ENCODE measurements at regions not wholly inside any gene's neighbourhood (a gene's known extent, or its start where the extent isn't known, plus 50 kb on each side); places are given as distances from the start of the nearest gene placed in this dataset.
"Not testable (repeated sequence)": the region's sequence is repeated elsewhere in the genome, so short reads cannot be mapped to it uniquely, and the experiment has no call there.

- DNase-seq: no peak
Observed at GRCh38 chr11:37843603-37844002, 1245.6 kb upstream of the RAG2 start.

DNA sequence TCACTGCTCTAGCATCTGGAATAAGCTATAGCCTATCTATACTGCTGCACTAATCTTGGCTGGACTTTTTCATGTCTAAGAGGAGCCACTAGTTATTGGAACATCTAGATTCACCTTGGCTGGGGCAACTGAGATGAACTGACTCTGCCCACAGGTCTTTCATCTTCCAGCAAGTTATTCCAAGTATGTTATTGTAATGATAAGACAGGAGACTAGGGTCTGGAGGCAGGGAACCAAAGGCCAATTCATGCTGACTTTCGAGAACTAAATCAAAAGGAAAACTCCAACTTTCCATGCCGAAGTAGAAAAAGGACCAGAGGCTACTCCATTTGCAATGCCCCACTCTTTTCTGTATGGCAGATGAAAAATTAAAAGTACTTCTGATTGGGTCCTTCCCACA lies 1243.0 kb upstream of the RAG2 start:
- DNase-seq: no peak

DNA sequence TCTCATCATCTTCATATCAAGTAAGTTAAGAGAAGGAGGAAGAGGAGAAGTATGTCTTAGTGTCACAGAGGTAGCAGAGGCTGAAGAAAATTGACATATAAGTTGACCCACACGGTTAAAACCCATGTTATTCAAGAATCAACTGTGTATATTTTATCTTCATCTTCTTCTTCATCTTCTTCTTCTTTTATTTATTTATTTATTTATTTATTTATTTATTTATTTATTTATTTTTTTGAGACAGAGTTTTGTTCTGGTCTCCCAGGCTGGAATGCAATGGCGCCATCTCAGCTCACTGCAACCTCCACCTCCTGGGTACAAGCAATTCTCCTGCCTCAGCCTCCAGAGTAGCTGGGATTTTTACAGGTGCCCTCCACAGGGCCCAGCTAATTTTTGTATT lies 1242.3 kb upstream of the RAG2 start:
- DNase-seq: not testable (repeated sequence)

- DNase-seq: no peak
Observed at GRCh38 chr11:37830529-37830928, 1232.5 kb upstream of the RAG2 start.

DNA sequence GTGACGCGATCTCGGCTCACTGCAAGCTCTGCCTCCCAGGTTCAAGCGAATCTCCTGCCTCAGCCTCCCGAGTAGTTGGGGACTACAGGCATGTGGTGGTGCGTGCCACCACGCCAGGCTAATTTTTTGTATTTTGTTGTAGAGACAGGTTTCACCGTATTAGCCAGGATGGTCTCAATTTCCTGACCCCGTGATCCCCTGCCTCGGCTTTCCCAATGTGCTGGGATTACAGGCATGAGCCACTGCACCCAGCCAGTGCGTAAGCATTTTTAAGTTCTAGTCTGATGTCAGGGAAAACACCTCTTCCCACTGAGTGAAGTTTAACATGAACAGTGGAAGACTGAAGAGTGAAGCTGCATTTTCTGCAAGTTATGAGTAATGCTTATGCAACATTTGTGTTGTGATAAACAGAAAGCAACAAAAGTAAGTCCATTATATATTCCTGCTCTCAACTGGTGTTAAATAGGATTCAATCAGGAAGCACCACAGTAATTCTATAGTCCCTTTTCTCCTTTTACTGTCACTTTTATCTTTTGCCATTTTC lies 1219.8 kb upstream of the RAG2 start:
- no peak for DNase-seq

- DNase-seq: no peak
Observed at GRCh38 chr11:37812281-37812880, 1214.3 kb upstream of the RAG2 start.

GRCh38 chr11:37811349-37811748 lies 1213.3 kb upstream of the RAG2 start:
- no peak for DNase-seq

- DNase-seq: no peak
Observed at GRCh38 chr11:37804666-37805065, 1206.6 kb upstream of the RAG2 start.

DNA sequence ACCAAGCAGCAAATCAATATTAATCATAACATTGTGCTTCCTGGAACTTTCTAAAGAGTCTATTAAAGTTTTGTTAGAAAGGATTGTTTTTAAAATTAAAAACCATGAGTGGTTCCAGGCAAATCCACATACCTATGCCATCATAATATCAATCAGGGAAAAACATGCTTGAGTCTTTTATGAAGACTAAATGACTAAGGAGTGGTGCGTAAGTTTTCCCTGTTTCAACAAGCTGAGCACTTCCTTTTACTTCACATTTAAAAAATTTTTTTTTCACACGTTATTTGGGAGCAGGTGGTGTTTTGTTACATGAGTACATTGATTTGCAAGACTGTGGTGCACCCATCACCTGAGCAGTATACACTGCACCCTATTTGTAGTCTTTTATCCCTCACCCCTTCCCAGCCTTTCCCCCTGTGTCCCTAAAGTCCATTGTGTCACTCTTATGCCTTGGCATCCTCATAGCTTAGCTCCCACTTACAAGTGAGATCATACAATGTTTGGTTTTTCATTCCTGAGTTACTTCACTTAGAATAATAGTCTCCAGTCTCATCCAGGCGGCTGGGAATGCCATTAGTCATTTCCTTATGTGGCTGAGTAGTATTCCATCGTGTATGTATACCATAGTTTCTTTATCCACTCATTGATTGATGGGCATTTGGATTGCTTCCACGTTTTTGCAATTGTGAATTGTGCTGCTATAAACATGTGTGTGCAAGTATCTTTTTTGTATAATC lies 1190.3 kb upstream of the RAG2 start:
- DNase-seq: no peak

- no peak for DNase-seq
Observed at GRCh38 chr11:37786214-37786755, 1188.2 kb upstream of the RAG2 start.

DNA sequence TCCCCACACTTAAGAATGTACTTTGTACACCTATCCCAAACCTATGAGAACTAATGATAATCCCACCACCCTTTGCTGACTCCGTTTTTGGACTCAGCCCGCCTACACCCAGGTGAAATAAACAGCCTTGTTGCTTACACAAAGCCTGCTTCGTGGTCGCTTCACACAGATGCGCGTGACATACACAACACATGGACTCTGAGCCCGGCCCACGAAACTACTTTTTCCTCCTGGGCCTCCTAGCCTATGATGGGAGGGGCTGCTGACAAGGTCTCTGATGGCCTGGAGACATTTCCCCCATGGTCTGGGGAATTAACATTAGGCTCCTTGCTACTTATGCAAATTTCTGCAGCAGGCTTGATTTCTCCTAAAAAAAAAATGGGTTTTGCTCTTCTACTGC lies 1176.4 kb upstream of the RAG2 start:
- DNase-seq: no peak

DNA sequence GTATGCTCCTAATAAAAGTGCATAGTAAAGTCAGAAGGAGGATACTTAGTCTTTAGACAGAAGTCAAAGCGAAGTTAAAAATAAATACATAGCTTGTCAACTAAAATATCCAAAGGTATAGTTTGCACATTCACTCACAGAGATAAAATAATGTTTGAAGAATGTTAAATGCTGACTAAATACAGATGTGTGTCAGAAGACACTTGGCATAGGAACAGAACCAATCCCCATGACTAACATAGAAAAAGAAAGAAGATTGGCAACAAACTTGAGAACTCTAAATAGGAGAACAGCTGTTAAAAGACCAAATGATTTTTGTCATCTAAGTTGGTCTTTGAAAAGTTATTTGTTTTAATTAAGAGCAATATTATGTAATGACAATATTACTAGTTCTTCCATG lies 1172.1 kb upstream of the RAG2 start:
- no peak for DNase-seq

DNA sequence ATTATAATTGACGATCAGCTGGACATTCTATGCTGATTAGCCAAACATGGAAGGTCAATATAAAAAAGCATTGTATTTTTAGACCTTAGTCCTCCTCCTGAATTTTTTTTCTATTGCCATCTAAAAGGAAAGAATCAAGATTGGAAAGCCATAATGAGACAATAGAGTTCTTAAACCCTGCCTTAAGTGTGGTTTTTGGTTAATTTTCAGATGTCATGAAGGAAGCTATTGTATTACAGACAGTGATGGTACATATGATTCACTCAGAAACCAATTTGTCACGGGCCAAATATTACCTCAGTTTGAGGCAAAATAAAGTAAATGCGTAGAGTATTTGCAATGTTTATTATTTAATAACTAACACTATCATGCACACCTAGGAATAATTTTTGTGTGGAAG lies 1164.0 kb upstream of the RAG2 start:
- DNase-seq: no peak

GRCh38 chr11:37755521-37755920 lies 1157.5 kb upstream of the RAG2 start:
- DNase-seq: peak in 1 of 2 experiments; percentile 19

GRCh38 chr11:37748641-37749040 lies 1150.6 kb upstream of the RAG2 start:
- DNase-seq: no peak

- no peak for DNase-seq
Observed at GRCh38 chr11:37747121-37747520, 1149.1 kb upstream of the RAG2 start.

GRCh38 chr11:37727371-37727770 lies 1129.3 kb upstream of the RAG2 start:
- no peak for DNase-seq

DNA sequence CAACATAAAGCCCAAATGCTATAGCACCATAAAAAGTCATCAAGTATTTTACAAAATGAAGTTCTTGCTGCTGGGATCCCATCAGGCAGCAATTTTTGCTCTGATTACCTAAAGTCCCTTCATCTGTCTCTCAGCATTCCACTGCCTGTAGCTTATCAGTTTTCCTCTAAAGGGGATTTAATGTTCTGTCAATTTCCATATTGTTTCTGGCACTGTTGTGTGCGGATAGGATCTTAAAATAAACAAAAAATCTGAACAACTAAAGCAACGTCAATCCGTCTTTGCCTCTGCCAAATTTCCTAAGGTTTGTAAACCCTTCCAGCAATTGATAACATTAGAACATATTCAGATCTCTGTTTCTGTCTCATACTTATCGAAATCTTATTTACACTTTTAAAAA lies 1126.3 kb upstream of the RAG2 start:
- DNase-seq: no peak

DNA sequence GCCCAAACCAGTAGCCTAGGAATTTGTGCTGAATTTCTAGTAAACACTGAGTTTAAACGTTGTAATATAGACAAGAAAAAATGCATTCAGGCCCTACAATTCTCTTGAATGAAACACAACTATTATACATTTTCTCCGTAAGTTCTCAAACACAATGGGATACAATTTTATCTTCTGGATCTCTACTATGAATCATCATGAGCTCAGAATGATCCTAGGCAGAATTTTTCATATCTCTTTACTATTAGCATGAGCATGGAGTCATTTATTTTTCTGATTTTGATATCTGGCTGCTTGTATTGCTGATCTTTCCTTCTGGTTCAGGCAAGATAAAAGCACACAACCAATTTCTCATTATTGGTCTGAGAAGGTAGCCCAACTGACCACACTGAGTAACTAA lies 1123.4 kb upstream of the RAG2 start:
- no peak for DNase-seq

DNA sequence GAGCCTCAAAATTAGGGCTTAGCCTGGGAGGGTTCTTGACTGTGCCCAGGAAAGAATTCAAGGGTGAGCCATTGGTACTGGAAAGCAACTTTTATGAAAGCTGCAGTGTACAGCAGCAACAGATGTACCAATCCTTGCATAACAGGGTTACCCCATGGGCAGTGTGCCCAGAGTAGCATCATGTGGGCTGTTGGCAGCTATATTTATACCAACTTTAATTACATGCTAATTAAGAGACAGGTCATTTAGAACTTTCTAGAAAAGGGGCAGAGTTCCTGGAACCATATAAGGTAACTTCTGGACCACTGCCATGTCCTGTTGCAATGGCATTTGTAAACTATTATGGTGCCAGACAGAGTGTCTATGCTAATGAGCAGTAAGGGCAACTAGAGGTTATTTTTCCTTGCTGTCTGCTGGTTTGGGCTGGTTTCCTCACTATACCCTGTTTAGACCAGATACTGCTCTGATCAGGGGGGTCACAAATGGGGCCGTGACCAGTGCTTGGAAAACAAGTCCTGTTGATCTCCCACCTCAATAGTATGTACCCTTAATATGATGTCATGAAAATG lies 1120.5 kb upstream of the RAG2 start:
- DNase-seq: no peak

GRCh38 chr11:37712251-37712650 lies 1114.2 kb upstream of the RAG2 start:
- peak; percentile 27 to 56 for DNase-seq

GRCh38 chr11:37710031-37710430 lies 1112.0 kb upstream of the RAG2 start:
- no peak for DNase-seq

DNA sequence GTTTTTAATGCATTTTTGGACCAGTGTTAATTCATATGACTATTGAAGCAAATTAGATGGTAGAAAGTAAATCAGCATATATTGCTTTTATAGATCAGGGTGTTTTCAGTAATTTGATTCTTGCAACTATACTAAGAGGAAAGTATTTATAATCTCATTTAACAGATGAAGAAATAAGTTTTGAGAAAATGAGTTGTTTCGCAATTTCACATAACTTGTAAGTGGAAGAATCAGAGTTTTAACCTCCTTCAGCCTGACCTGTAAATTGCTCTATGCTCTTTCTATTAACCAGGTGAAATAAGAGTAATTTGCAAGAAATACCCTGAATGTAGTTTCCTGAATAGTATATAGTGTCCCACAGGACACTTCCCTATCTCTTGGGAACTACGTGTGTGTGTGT lies 1106.8 kb upstream of the RAG2 start:
- no peak for DNase-seq

DNA sequence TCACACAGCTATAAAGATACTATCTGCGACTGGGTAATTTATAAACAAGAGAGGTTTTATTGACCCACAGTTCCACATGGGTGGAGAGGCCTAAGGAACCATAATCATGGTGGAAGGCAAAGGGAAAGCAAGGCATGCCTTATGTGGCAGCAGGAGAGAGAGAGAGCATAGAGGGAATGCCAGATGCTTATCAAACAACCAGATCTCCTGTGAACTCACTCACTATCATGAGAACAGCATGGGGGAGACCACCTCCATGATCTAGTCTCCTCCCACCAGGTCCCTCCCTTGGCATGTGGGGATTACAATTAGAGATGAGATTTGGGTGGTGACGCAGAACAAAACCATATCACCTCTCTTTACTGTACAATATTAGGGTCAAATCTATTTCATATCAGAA lies 1101.6 kb upstream of the RAG2 start:
- no peak for DNase-seq

All from NCI-H524 (cell line).